ENCODE measurements at regions not wholly inside any gene's neighbourhood (a gene's known extent, or its start where the extent isn't known, plus 50 kb on each side); places are given as distances from the start of the nearest gene placed in this dataset.
"Not testable (repeated sequence)": the region's sequence is repeated elsewhere in the genome, so short reads cannot be mapped to it uniquely, and the experiment has no call there.

DNA sequence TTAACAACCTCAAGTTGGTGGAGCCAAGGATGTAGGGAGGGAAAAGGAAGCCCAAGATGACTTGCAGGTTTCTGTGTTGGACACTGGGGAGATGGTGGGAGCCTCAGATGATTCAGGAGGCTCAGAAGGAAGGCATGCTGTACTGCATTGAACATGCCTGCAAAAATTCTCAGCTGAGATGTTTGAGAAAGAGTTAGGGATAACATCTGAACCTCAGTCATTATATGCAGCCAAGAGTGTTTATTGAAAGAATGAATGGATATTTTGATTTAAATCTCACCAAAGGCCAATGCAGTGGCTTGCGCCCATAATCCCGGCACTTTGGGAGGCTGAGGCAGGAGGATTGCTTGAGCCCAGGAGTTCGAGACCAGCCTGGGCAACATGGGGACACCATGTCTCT is 243.0 kb downstream of the MYCN start:
- Histone ChIP-seq H3K4me3 (no peak overlapping the region), H3K27me3 (ENCODE audit: low read depth) (peaks cover 20% of the 10 kb centered on the region), H3K4me1 (peaks cover 16% of the 10 kb centered on the region), H3K36me3 (no peaks in the 10 kb centered on the region), H3K27ac (replicated peaks) (no peak overlapping the region), H3K9me3 (replicated peaks) (no peaks in the 10 kb centered on the region)
- DNase-seq, result no peak
- TF ChIP-seq, protein P1, sequence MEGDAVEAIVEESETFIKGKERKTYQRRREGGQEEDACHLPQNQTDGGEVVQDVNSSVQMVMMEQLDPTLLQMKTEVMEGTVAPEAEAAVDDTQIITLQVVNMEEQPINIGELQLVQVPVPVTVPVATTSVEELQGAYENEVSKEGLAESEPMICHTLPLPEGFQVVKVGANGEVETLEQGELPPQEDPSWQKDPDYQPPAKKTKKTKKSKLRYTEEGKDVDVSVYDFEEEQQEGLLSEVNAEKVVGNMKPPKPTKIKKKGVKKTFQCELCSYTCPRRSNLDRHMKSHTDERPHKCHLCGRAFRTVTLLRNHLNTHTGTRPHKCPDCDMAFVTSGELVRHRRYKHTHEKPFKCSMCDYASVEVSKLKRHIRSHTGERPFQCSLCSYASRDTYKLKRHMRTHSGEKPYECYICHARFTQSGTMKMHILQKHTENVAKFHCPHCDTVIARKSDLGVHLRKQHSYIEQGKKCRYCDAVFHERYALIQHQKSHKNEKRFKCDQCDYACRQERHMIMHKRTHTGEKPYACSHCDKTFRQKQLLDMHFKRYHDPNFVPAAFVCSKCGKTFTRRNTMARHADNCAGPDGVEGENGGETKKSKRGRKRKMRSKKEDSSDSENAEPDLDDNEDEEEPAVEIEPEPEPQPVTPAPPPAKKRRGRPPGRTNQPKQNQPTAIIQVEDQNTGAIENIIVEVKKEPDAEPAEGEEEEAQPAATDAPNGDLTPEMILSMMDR (IDR thresholded peaks at IDR 0.05; ENCODE audit: borderline replicate concordance), result no peak
- intact Hi-C loops (cut with micrococcal nuclease), result no loop called here

DNA sequence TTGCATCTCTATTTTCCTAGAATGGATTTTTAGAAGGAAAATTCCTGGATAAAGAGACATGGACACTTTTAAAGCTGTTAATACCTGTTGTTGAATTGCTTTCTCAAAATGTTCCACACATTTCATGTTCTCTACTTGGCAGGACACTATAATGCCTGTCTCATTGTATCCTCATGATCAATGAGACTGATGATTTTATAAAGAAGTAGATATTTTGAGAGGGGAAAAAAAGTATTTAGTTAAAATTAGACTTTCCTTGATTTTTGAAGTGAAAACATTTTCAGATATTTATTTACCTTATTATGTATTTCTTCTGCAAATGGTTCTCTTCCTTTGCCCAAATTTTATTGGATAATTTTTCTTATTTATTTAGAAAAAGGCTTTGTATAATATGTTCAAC is 242.5 kb downstream of the MYCN start:
- H3K27ac ChIP-seq (replicated peaks), result no peak overlapping the region
- H3K4me1 ChIP-seq, result peaks cover 16% of the 10 kb centered on the region
- DNase-seq, result no peak
- intact Hi-C loops (cut with micrococcal nuclease), result no loop called here
- H3K27me3 ChIP-seq (ENCODE audit: low read depth), result peaks cover 20% of the 10 kb centered on the region
- H3K36me3 ChIP-seq, result no peaks in the 10 kb centered on the region
- no peak overlapping the region for H3K4me3 ChIP-seq
- TF ChIP-seq, protein P1 (IDR thresholded peaks at IDR 0.05; ENCODE audit: borderline replicate concordance), result no peak
- H3K9me3 ChIP-seq (replicated peaks), result no peaks in the 10 kb centered on the region

DNA sequence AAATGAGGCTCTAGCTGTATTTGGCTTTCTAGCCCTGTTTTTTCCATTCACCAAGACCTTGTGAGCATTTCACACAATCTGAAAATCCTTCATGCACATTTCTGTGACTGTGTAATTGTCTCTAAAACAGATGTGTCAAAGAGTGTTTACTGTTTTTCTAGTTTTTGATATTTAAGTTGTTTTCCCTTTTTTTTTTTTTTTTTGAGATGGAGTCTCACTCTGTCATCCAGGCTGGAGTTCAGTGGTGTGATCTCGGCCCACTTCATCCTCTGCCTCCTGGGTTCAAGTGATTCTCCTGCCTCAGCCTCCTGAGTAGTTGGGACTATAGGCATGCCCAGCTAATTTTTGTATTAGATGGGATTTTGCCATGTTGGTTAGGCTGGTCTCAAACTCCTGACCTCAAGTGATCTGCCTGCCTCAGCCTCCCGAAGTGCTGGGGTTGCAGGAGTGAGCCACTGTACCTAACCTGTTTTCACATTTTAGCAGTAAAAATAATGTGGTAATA is 242.0 kb downstream of the MYCN start:
- H3K9me3 ChIP-seq (replicated peaks); H3K4me3 ChIP-seq; intact Hi-C loops (cut with micrococcal nuclease); H3K36me3 ChIP-seq; H3K27ac ChIP-seq (replicated peaks); DNase-seq: not testable (repeated sequence)
- peaks cover 16% of the 10 kb centered on the region for H3K4me1 ChIP-seq
- H3K27me3 ChIP-seq (ENCODE audit: low read depth), result peaks cover 20% of the 10 kb centered on the region

DNA sequence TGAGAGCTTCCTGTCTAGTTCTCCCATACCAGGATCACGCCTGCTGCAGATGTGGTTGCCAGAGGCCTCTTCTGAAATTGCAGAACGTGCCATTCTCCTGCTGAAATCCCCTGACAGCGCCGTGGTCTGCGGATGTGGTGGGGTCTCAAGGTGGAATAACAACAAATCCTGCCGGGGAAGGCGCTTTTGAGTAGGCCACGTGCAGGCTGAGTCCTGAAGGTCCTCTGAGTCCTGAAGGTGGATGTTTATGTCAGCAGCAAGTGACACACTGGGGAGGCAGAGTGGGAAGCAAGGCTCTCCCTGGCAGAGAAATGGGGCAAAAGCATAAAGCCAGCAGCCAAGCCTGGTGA is 241.4 kb downstream of the MYCN start:
- H3K27ac ChIP-seq (replicated peaks), result no peak overlapping the region
- H3K4me1 ChIP-seq, result peaks cover 16% of the 10 kb centered on the region
- H3K4me3 ChIP-seq, result no peak overlapping the region
- TF ChIP-seq, protein P1 (IDR thresholded peaks at IDR 0.05; ENCODE audit: borderline replicate concordance), result no peak
- H3K27me3 ChIP-seq (ENCODE audit: low read depth), result peaks cover 20% of the 10 kb centered on the region
- no peaks in the 10 kb centered on the region for H3K9me3 ChIP-seq (replicated peaks)
- H3K36me3 ChIP-seq, result no peaks in the 10 kb centered on the region
- no peak for DNase-seq
- intact Hi-C loops (cut with micrococcal nuclease), result no loop called here

DNA sequence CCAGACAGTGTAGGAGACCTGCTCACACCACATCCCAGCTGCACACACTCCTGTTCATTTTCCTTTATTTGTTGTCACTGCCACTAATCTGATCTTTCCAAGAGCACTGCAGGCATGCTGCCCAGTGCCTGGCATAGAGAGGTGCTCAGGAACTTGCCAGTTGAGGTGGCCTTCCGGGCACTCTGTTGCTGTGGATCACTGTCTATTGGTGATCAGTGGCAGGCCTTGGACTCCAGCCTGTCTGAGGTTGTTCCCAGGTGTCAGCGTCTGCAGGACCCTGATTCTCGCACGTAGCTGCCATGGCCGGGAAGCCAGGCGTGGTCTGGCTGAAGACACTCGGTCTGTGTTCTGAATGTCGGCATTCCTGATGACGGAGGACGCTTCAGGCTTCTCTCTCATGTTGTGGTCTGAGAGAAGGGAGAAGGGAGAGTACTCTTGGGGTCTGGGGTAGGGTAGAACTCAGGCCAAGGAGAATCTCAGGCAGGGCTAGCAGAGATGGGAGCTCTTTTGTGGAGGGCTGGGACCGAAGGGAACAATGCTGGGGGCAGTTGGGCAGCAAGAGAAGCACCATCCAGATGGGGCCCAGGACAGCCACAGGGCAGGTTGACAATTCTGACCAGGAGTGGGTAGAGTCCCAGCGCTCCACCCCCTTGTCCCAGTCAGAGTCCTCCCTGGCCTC is 240.9 kb downstream of the MYCN start:
- no peak overlapping the region for H3K27ac ChIP-seq (replicated peaks)
- no peak overlapping the region for H3K4me3 ChIP-seq
- DNase-seq, result no peak
- H3K36me3 ChIP-seq, result no peaks in the 10 kb centered on the region
- peaks cover 20% of the 10 kb centered on the region for H3K27me3 ChIP-seq (ENCODE audit: low read depth)
- no peaks in the 10 kb centered on the region for H3K9me3 ChIP-seq (replicated peaks)
- intact Hi-C loops (cut with micrococcal nuclease), result no loop called here
- TF ChIP-seq, protein P1 (IDR thresholded peaks at IDR 0.05; ENCODE audit: borderline replicate concordance), result no peak
- peaks cover 16% of the 10 kb centered on the region for H3K4me1 ChIP-seq

DNA sequence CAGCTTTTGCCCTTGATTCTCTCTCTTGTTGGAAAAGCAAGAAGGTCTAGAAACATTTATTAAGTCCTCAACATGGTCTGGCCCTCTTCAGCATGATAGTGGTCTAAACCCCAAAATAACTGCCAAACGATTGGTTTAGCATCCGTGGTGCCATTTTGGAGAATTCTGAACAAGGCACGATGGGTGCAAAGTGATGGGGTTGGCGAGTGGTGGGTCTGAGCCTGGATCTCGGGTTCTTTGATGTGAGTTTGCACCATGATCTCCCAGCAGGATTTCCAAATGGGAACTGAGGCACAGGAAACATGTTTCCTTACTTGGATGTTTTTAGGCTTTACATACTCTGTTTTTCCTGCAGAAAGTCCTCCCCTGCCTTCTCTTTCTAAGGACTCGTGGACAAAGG is 240.3 kb downstream of the MYCN start:
- H3K27me3 ChIP-seq (ENCODE audit: low read depth), result peaks cover 20% of the 10 kb centered on the region
- peaks cover 16% of the 10 kb centered on the region for H3K4me1 ChIP-seq
- no peak for DNase-seq
- TF ChIP-seq, protein P1 (IDR thresholded peaks at IDR 0.05; ENCODE audit: borderline replicate concordance), result no peak
- H3K9me3 ChIP-seq (replicated peaks), result no peaks in the 10 kb centered on the region
- no peak overlapping the region for H3K4me3 ChIP-seq
- intact Hi-C loops (cut with micrococcal nuclease), result no loop called here
- no peak overlapping the region for H3K27ac ChIP-seq (replicated peaks)
- H3K36me3 ChIP-seq, result no peaks in the 10 kb centered on the region

Measured in left ventricle myocardium inferior (tissue), 1 donor.